ENCODE measurements at regions not wholly inside any gene's neighbourhood (a gene's known extent, or its start where the extent isn't known, plus 50 kb on each side); places are given as distances from the start of the nearest gene placed in this dataset.
"Not testable (repeated sequence)": the region's sequence is repeated elsewhere in the genome, so short reads cannot be mapped to it uniquely, and the experiment has no call there.

DNA sequence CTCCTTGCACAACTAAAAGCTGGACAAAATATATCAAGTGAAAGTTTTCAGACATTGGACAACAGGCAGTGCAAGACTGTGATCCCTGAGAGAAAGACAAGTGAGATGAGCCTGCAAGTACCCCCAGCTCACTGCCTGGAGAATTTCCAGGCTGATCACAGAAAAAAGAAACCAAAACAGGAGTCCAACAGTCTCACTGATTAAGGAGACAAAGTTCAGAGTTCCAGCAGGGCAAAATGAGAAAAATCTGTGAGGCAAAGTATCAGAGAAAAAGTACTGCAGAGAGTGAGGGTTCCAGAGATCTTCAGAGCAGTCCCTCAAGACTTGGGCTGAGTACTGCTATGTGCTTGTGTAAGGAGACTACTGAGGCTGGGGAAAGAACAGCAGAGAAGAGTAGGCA, 56.0 kb upstream of the PRSS3 start:
- DNase-seq (ENCODE audit: low read depth), result no peak
- H3K4me3 ChIP-seq (ENCODE audit: low read depth, low read length), result no peak overlapping the region
- TF ChIP-seq, protein P1, sequence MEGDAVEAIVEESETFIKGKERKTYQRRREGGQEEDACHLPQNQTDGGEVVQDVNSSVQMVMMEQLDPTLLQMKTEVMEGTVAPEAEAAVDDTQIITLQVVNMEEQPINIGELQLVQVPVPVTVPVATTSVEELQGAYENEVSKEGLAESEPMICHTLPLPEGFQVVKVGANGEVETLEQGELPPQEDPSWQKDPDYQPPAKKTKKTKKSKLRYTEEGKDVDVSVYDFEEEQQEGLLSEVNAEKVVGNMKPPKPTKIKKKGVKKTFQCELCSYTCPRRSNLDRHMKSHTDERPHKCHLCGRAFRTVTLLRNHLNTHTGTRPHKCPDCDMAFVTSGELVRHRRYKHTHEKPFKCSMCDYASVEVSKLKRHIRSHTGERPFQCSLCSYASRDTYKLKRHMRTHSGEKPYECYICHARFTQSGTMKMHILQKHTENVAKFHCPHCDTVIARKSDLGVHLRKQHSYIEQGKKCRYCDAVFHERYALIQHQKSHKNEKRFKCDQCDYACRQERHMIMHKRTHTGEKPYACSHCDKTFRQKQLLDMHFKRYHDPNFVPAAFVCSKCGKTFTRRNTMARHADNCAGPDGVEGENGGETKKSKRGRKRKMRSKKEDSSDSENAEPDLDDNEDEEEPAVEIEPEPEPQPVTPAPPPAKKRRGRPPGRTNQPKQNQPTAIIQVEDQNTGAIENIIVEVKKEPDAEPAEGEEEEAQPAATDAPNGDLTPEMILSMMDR (IDR thresholded peaks at IDR 0.05; ENCODE audit: control insufficient read depth, extremely low read depth, insufficient read depth), result no peak

DNA sequence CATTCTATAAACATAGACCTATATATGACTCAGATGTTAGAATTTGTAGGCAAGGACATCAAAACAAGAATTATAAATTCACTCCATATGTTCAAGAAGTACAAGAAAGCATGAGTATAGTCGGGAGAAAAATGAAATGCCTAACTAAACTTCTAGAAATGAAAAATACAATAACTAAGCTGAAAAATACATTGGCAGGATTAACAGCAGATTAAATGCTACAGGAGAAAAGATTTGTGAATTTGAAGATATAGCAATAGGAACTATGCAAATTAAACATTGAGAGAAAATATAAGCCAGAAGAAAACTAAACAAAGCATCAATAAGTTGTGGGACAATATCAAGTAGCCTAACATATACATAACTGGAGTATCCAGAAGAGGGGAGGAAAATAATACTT, 55.3 kb upstream of the PRSS3 start:
- TF ChIP-seq, protein P1 (IDR thresholded peaks at IDR 0.05; ENCODE audit: control insufficient read depth, extremely low read depth, insufficient read depth), result no peak
- no peak for DNase-seq (ENCODE audit: low read depth)

DNA sequence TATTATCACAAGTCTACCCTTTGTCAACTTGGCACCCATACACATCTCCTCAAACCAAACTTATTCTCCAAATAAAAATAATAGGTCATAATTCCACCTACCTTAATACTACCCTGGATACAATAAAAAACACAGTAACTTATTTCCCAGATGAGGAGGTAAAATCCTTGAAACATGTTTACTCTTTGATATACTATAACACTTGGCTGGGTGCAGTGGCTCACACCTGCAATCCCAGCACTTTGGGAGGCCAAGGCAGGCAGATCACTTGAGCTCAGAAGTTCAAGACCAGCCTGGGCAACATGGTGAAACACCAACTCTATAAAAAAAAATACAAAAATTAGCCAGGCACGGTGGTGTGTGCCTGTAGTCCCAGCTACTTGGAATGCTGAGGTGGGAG, 54.4 kb upstream of the PRSS3 start:
- not testable (repeated sequence) for H3K4me3 ChIP-seq (ENCODE audit: low read depth, low read length); DNase-seq (ENCODE audit: low read depth)

More for the DNA sequence above, 55.3 kb upstream of the PRSS3 start:
- no peak overlapping the region for H3K4me3 ChIP-seq (ENCODE audit: low read depth, low read length)

DNA sequence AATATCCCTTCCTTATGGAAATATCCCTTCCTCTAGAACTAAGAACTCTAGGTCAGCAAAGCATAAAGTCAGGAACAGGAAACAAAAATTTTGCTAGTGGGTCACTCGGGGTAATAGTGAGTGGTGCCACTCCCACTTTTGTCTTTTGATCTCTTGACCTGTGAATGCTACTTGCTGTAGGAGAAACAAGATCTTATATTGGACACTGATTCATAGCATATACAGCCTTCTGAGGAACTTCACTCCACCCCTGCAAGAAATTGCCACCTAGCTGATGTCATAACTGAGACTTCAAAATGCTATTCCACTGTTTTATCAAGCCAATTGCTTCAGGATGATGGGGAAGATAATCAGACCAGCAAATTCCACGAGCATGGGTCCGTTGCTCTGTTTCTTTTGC, 53.3 kb upstream of the PRSS3 start:
- TF ChIP-seq, protein P1 (IDR thresholded peaks at IDR 0.05; ENCODE audit: control insufficient read depth, extremely low read depth, insufficient read depth), result no peak
- no peak overlapping the region for H3K4me3 ChIP-seq (ENCODE audit: low read depth, low read length)
- DNase-seq (ENCODE audit: low read depth), result no peak

DNA sequence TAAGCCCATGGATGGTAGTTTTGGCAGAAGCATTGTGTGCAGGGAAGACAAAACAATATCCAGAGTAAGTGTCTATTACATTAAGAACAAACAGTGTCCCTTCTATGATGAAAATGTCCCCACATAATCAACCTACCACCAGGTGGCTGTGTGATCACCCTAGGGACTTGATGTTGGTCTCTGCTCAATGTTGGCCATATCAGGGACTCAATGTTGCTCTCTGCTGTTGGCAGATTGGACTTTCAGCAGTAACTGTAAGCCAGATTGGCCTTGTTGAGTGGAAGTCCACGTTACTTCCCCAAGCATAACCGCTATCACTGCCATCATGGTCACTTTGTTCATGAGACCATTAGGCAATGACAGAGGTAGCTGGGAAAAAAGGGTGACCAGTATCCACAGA, 52.8 kb upstream of the PRSS3 start:
- H3K4me3 ChIP-seq (ENCODE audit: low read depth, low read length), result no peak overlapping the region
- TF ChIP-seq, protein P1 (IDR thresholded peaks at IDR 0.05; ENCODE audit: control insufficient read depth, extremely low read depth, insufficient read depth), result no peak
- DNase-seq (ENCODE audit: low read depth), result no peak

All from LNCaP clone FGC (cell line).